ENCODE measurements at regions not wholly inside any gene's neighbourhood (a gene's known extent, or its start where the extent isn't known, plus 50 kb on each side); places are given as distances from the start of the nearest gene placed in this dataset.

DNA sequence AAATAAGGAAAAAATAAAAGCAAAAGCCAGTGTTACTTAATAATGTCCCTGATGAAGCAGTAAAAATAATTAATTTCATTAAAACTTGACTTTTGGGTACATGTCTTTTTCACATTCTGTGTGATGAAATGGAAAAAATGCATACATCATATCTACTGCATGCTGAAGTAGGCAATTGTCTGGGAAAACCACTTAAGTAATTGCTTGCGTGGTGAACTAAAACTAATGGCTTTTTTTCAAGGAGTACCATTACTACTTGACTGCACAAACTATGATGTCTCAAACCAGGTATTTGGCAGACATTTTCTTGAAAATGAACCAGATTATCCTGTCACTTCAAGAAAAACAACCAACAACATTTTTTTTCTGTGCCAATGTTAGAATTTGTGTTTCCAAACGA, 91.3 kb upstream of the AKIRIN2 start:
- TF ChIP-seq, protein P1, sequence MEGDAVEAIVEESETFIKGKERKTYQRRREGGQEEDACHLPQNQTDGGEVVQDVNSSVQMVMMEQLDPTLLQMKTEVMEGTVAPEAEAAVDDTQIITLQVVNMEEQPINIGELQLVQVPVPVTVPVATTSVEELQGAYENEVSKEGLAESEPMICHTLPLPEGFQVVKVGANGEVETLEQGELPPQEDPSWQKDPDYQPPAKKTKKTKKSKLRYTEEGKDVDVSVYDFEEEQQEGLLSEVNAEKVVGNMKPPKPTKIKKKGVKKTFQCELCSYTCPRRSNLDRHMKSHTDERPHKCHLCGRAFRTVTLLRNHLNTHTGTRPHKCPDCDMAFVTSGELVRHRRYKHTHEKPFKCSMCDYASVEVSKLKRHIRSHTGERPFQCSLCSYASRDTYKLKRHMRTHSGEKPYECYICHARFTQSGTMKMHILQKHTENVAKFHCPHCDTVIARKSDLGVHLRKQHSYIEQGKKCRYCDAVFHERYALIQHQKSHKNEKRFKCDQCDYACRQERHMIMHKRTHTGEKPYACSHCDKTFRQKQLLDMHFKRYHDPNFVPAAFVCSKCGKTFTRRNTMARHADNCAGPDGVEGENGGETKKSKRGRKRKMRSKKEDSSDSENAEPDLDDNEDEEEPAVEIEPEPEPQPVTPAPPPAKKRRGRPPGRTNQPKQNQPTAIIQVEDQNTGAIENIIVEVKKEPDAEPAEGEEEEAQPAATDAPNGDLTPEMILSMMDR (IDR thresholded peaks at IDR 0.05; ENCODE audit: extremely low read depth in 1 of 2, insufficient read depth in 1 of 2, low read depth in 1 of 2, low read length in 2 of 2), result no peak
- TF ChIP-seq POLR2AphosphoS5 (IDR thresholded peaks at IDR 0.05; ENCODE audit: insufficient read depth, low read depth, low read length), result no peak
- TF ChIP-seq FOS (IDR thresholded peaks at IDR 0.05; ENCODE audit: borderline replicate concordance, insufficient read depth, low read length), result no peak
